Ascending aorta (tissue), 2 donors: ENCODE measurements at regions not wholly inside any gene's neighbourhood (a gene's known extent, or its start where the extent isn't known, plus 50 kb on each side); places are given as distances from the start of the nearest gene placed in this dataset.

Experiments
- DNase-seq, 2 donors: peaks; one replicate each; pipeline ENCODE4 v3.0.0-alpha.2; 2019; ENCODE audit warnings: low spot score in 2 of 2
- H3K27ac ChIP-seq, 2 donors: fragments of 200-600 bp; sonication (generic); one replicate each; pipeline ENCODE4 v1.5.1; 2016 to 2017; ENCODE audit warnings: mild to moderate bottlenecking in 1 of 2
- H3K27me3 ChIP-seq: fragments of 200-600 bp; sonication (generic); one replicate; pipeline ENCODE4 v1.5.1; 2017
- H3K36me3 ChIP-seq, 2 donors: fragments of 200-600 bp; sonication (generic); one replicate each; pipeline ENCODE4 v1.5.1; 2016
- H3K4me1 ChIP-seq, 2 donors: fragments of 200-600 bp; sonication (generic); one replicate each; pipeline ENCODE4 v1.5.1; 2016 to 2017; ENCODE audit warnings: mild to moderate bottlenecking in 1 of 2
- H3K4me3 ChIP-seq, 2 donors: fragments of 200-600 bp; sonication (generic); one replicate each; pipeline ENCODE4 v1.5.1; 2016 to 2017; ENCODE audit warnings: mild to moderate bottlenecking in 1 of 2
- H3K9me3 ChIP-seq, 2 donors: fragments of 200-600 bp; sonication (generic); one replicate each; pipeline ENCODE4 v1.5.1; 2016
- intact Hi-C: fragments of 100-400 bp; cut with DNase I; formaldehyde crosslinking; loops from one replicate; pipeline ENCODE4 v1.15.1; 2023
- TF ChIP-seq, protein P1 (sequence below), 3 experiments: fragments of 200-600 bp in 2 of 3; fragments of 450-650 bp in 1 of 3; sonication (generic) in 2 of 3; IDR thresholded peaks; one replicate each; pipeline ENCODE4 v1.5.1; 2016 to 2019; ENCODE audit warnings: antibody characterized with exemption in 3 of 3, mild to moderate bottlenecking in 1 of 3, moderate library complexity in 1 of 3

- no peaks in the 10 kb centered on the region for H3K4me1 ChIP-seq
- TF ChIP-seq, protein P1, sequence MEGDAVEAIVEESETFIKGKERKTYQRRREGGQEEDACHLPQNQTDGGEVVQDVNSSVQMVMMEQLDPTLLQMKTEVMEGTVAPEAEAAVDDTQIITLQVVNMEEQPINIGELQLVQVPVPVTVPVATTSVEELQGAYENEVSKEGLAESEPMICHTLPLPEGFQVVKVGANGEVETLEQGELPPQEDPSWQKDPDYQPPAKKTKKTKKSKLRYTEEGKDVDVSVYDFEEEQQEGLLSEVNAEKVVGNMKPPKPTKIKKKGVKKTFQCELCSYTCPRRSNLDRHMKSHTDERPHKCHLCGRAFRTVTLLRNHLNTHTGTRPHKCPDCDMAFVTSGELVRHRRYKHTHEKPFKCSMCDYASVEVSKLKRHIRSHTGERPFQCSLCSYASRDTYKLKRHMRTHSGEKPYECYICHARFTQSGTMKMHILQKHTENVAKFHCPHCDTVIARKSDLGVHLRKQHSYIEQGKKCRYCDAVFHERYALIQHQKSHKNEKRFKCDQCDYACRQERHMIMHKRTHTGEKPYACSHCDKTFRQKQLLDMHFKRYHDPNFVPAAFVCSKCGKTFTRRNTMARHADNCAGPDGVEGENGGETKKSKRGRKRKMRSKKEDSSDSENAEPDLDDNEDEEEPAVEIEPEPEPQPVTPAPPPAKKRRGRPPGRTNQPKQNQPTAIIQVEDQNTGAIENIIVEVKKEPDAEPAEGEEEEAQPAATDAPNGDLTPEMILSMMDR (IDR thresholded peaks at IDR 0.05), result no peak
- no peaks in the 10 kb centered on the region for H3K27me3 ChIP-seq
- DNase-seq, result no peak
- H3K4me3 ChIP-seq, result no peak overlapping the region
- peaks cover 0 to 5% of the 10 kb centered on the region in 2 donors for H3K9me3 ChIP-seq
- intact Hi-C loops, result no loop called here
- H3K27ac ChIP-seq, result no peak overlapping the region
- no peaks in the 10 kb centered on the region for H3K36me3 ChIP-seq
These were observed 437.4 kb downstream of the NUF2 start for GRCh38 chr1:163758977-163759670.

- H3K9me3 ChIP-seq, result peaks cover 0 to 5% of the 10 kb centered on the region in 2 donors
- no peaks in the 10 kb centered on the region for H3K4me1 ChIP-seq
- no peak overlapping the region for H3K27ac ChIP-seq
- no peaks in the 10 kb centered on the region for H3K27me3 ChIP-seq
- TF ChIP-seq, protein P1 (IDR thresholded peaks at IDR 0.05), result no peak
- intact Hi-C loops, result no loop called here
- DNase-seq, result no peak
- H3K4me3 ChIP-seq, result no peak overlapping the region
- no peaks in the 10 kb centered on the region for H3K36me3 ChIP-seq
These were observed 440.1 kb downstream of the NUF2 start for GRCh38 chr1:163761898-163762297.

- Histone ChIP-seq H3K9me3 (no peaks in the 10 kb centered on the region), H3K36me3 (no peaks in the 10 kb centered on the region)
These were observed 444.6 kb downstream of the NUF2 start for GRCh38 chr1:163766257-163766918.

GRCh38 chr1:163768576-163768975 is 446.8 kb downstream of the NUF2 start:
- TF ChIP-seq, protein P1 (IDR thresholded peaks at IDR 0.05), result no peak
- no peak overlapping the region for H3K4me3 ChIP-seq
- H3K36me3 ChIP-seq, result no peaks in the 10 kb centered on the region
- no peaks in the 10 kb centered on the region for H3K27me3 ChIP-seq
- H3K4me1 ChIP-seq, result no peaks in the 10 kb centered on the region
- intact Hi-C loops, result no loop called here
- no peak overlapping the region for H3K27ac ChIP-seq
- no peak for DNase-seq
- H3K9me3 ChIP-seq, result no peaks in the 10 kb centered on the region

More at GRCh38 chr1:163766257-163766918, 444.6 kb downstream of the NUF2 start:
- intact Hi-C loops, result no loop called here
- no peaks in the 10 kb centered on the region for H3K4me1 ChIP-seq
- no peak overlapping the region for H3K27ac ChIP-seq
- DNase-seq, result no peak
- no peaks in the 10 kb centered on the region for H3K27me3 ChIP-seq
- no peak overlapping the region for H3K4me3 ChIP-seq
- TF ChIP-seq, protein P1 (IDR thresholded peaks at IDR 0.05), result no peak

DNA sequence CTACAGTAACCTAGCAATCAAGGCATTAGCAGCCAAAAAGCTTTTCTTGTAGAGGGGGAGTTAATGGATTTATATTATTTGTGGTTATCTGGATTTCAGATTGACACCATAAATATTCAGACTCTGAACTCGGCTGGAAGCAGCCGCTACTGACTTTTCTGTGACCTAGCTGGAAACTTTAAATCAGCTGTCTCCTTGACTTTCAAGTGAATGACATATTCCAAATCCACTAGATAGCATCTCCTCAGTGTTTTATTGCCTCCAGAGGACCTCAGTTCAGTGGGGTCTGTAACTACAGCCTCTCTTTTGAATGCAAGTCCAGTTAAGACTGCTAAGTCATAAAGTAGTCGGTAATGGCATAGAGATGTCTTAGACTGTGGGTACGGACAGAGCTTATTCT is 448.5 kb downstream of the NUF2 start:
- Histone ChIP-seq H3K27me3 (no peaks in the 10 kb centered on the region), H3K36me3 (no peaks in the 10 kb centered on the region), H3K4me3 (no peak overlapping the region), H3K9me3 (no peaks in the 10 kb centered on the region), H3K4me1 (no peaks in the 10 kb centered on the region), H3K27ac (no peak overlapping the region)
- TF ChIP-seq, protein P1 (IDR thresholded peaks at IDR 0.05), result no peak
- no peak for DNase-seq
- intact Hi-C loops, result no loop called here
